AG04450 (cell line): ENCODE measurements at regions not wholly inside any gene's neighbourhood (a gene's known extent, or its start where the extent isn't known, plus 50 kb on each side); places are given as distances from the start of the nearest gene placed in this dataset.

ENCODE experiments used
- CTCF ChIA-PET: fragments of 300-600, 350-600 bp; formaldehyde crosslinking; extraction: SDS; loops from one replicate; lab custom pipeline; 2022; ENCODE audit warnings: antibody characterized with exemption, inconsistent platforms; lab: Charles Lee
- POLR2A ChIA-PET: fragments of 350-600 bp; formaldehyde crosslinking; extraction: SDS; loops from one replicate; lab custom pipeline; 2021; ENCODE audit warnings: antibody characterized with exemption, inconsistent platforms; lab: Yijun Ruan, JAX
- DNase-seq: peaks from one replicate; pipeline ENCODE4 v3.0.0-alpha.2; 2011; ENCODE audit warnings: low read depth, low spot score
- H3K27ac ChIP-seq: one replicate; pipeline ENCODE4 v1.5.1; 2012; ENCODE audit warnings: low read depth, low read length, control low read depth
- H3K27me3 ChIP-seq: one replicate; pipeline ENCODE4 v1.6.0; 2012; ENCODE audit warnings: low read length; ENCODE audit not compliant: control insufficient read depth, insufficient read depth
- H3K4me3 ChIP-seq: 2 replicates; pipeline ENCODE4 v1.5.1; 2011; ENCODE audit warnings: mild to moderate bottlenecking, low read depth, low read length, control low read depth
- H3K9me3 ChIP-seq: 2 replicates; pipeline ENCODE4 v1.5.1; 2012; ENCODE audit warnings: low read length; ENCODE audit not compliant: control insufficient read depth, insufficient read depth
- CTCF ChIP-seq: IDR thresholded peaks from 2 replicates; pipeline ENCODE4 v1.5.1; 2011; ENCODE audit warnings: low read depth, low read length, control low read depth, inconsistent platforms

GRCh38 chr7:45255187-45255586 lies 97.6 kb downstream of the RAMP3 start:
- DNase-seq = no peak
- POLR2A ChIA-PET = no interaction called here
- Histone ChIP-seq H3K27ac (no peak overlapping the region), H3K27me3 (peaks cover 6% of the 10 kb centered on the region), H3K4me3 (no peak overlapping the region), H3K9me3 (no peaks in the 10 kb centered on the region)
- CTCF ChIA-PET = no interaction called here
- no peak for TF ChIP-seq CTCF

GRCh38 chr7:45256309-45256708 lies 98.7 kb downstream of the RAMP3 start:
- Histone ChIP-seq H3K4me3 (no peak overlapping the region), H3K27ac (no peak overlapping the region), H3K9me3 (no peaks in the 10 kb centered on the region), H3K27me3 (peaks cover 6% of the 10 kb centered on the region)
- POLR2A ChIA-PET = no interaction called here
- CTCF ChIA-PET = no interaction called here
- DNase-seq = no peak
- TF ChIP-seq CTCF = no peak

GRCh38 chr7:45256775-45257174 lies 99.2 kb downstream of the RAMP3 start:
- ChIA-PET CTCF (no interaction called here), POLR2A (no interaction called here)
- Histone ChIP-seq H3K27ac (no peak overlapping the region), H3K9me3 (no peaks in the 10 kb centered on the region), H3K4me3 (no peak overlapping the region), H3K27me3 (peaks cover 6% of the 10 kb centered on the region)
- no peak for TF ChIP-seq CTCF
- DNase-seq = no peak

- H3K4me3 ChIP-seq = no peak overlapping the region
- POLR2A ChIA-PET = no interaction called here
- TF ChIP-seq CTCF = no peak
- H3K27ac ChIP-seq = no peak overlapping the region
- H3K27me3 ChIP-seq = peaks cover 6% of the 10 kb centered on the region
- no peaks in the 10 kb centered on the region for H3K9me3 ChIP-seq
- DNase-seq = no peak
- CTCF ChIA-PET = interaction anchor here (0.6 kb wide), 1 partner anchor 454 kb away, joined by 6 read pairs; no protein-coding TSS in a partner anchor
Measured at GRCh38 chr7:45257284-45257683, 99.7 kb downstream of the RAMP3 start.

GRCh38 chr7:45258533-45259226 lies 101.1 kb downstream of the RAMP3 start:
- Histone ChIP-seq H3K27ac (no peak overlapping the region), H3K4me3 (no peak overlapping the region), H3K9me3 (no peaks in the 10 kb centered on the region), H3K27me3 (peaks cover 6% of the 10 kb centered on the region)
- DNase-seq = no peak
- ChIA-PET POLR2A (no interaction called here), CTCF (interaction anchor here (0.6 to 3.5 kb wide), 4 partner anchors 12 to 123 kb away, joined by 3 to 59 read pairs (median 5); partner anchors contain the start of gene RAMP3)
- no peak for TF ChIP-seq CTCF
